OCI-LY1 (cell line): ENCODE measurements at regions not wholly inside any gene's neighbourhood (a gene's known extent, or its start where the extent isn't known, plus 50 kb on each side); places are given as distances from the start of the nearest gene placed in this dataset.

Experiments used
- H2AFZ ChIP-seq: fragments of 200-600 bp; sonication (generic), shearing (Covaris generic); 2 replicates; pipeline ENCODE4 v1.6.0; 2014; ENCODE audit warnings: antibody characterized with exemption, mild to moderate bottlenecking, low read length
- H3F3A ChIP-seq: fragments of 200-600 bp; sonication (generic), shearing (Covaris generic); 2 replicates; pipeline ENCODE4 v1.6.0; 2014; ENCODE audit warnings: mild to moderate bottlenecking, antibody characterized with exemption, low read length, moderate library complexity; ENCODE audit not compliant: insufficient read depth
- H3K27ac ChIP-seq: fragments of 200-600 bp; sonication (generic); 2 replicates; pipeline ENCODE4 v1.5.1; 2014; ENCODE audit warnings: low read length, mixed run types, mild to moderate bottlenecking, low read depth; ENCODE audit not compliant: poor library complexity, severe bottlenecking
- H3K27me3 ChIP-seq: fragments of 200-600 bp; sonication (generic); 2 replicates; pipeline ENCODE4 v1.6.0; 2014; ENCODE audit warnings: antibody characterized with exemption, mild to moderate bottlenecking, low read length, moderate library complexity; ENCODE audit not compliant: insufficient read depth
- H3K36me3 ChIP-seq: fragments of 200-600 bp; sonication (generic); 2 replicates; pipeline ENCODE4 v1.6.1; 2014; ENCODE audit warnings: mild to moderate bottlenecking, antibody characterized with exemption, low read length, moderate library complexity, mixed read lengths; ENCODE audit not compliant: insufficient read depth
- H3K4me1 ChIP-seq: fragments of 200-600 bp; sonication (generic); 2 replicates; pipeline ENCODE4 v1.5.1; 2014; ENCODE audit warnings: mild to moderate bottlenecking, low read length, moderate library complexity; ENCODE audit not compliant: insufficient read depth, severe bottlenecking
- H3K4me2 ChIP-seq: fragments of 200-600 bp; sonication (generic), shearing (Covaris generic); 2 replicates; pipeline ENCODE4 v1.6.1; 2014; ENCODE audit warnings: low read length
- H3K4me3 ChIP-seq: fragments of 200-600 bp; sonication (generic); 2 replicates; pipeline ENCODE4 v1.5.1; 2014; ENCODE audit warnings: low read length, low read depth, mild to moderate bottlenecking, mixed read lengths; ENCODE audit not compliant: poor library complexity, severe bottlenecking
- H3K79me2 ChIP-seq: fragments of 200-600 bp; shearing (Covaris generic); 2 replicates; pipeline ENCODE4 v1.6.1; 2016; ENCODE audit warnings: mixed run types, low read length, mixed read lengths; ENCODE audit not compliant: insufficient read depth
- H3K9ac ChIP-seq: fragments of 200-600 bp; sonication (generic), shearing (Covaris generic); 2 replicates; pipeline ENCODE4 v1.6.1; 2014; ENCODE audit warnings: mild to moderate bottlenecking, low read length, mixed read lengths
- H3K9me2 ChIP-seq: fragments of 200-600 bp; sonication (generic), shearing (Covaris generic); 2 replicates; pipeline ENCODE4 v1.6.1; 2014; ENCODE audit warnings: low read depth, mild to moderate bottlenecking, low read length, mixed read lengths
- H3K9me3 ChIP-seq: fragments of 200-600 bp; shearing (Covaris generic); 2 replicates; pipeline ENCODE4 v1.6.1; 2014; ENCODE audit warnings: low read length, mixed read lengths
- H4K20me1 ChIP-seq: fragments of 200-600 bp; sonication (generic), shearing (Covaris generic); 2 replicates; pipeline ENCODE4 v1.6.0; 2016; ENCODE audit warnings: mild to moderate bottlenecking, low read length; ENCODE audit not compliant: insufficient read depth
- EZH2 ChIP-seq: fragments of 200-600 bp; sonication (generic), shearing (Covaris generic); IDR thresholded peaks from 2 replicates; pipeline ENCODE4 v1.8.0; 2017; ENCODE audit warnings: borderline replicate concordance, mixed run types, mild to moderate bottlenecking, antibody characterized with exemption, low read length, moderate library complexity, mixed read lengths
- TF ChIP-seq, protein P1 (sequence below): fragments of 200-600 bp; sonication (generic), shearing (Covaris generic); IDR thresholded peaks from 2 replicates; pipeline ENCODE4 v1.5.1; 2017; ENCODE audit warnings: mild to moderate bottlenecking, antibody characterized with exemption, low read length, moderate library complexity, mixed read lengths

DNA sequence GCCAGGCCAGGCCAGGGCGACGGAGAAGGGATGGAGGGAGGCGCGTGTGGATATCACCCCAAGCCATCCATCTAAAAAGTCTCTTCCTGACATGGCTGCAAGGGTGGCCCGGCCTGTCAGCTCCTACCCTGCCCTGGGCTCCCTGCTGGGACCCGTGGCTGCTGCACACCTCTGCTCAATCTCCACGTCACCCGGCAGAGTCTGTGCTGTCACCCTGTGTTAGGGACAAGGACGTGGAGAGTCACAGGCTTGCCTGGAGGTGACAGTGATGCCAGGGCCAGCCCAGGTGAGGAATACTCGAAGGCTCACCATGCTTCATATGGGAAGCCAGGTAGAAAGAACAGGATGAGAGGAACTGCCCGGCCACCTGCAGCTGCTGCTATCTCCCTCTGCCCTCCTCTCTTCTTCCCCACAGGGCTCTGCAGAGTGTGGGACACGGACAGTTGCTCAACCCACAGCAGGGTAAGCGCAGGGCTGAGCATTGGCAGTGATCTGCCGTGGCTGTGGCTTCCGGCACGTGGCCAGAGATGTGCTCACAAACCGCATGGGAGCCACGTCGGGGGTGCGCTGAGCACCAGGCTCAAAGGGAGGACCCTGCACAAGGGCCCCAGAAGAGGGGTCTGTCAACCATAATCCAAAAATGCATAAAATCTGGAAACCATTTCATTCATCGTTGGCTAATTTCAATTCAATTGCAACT lies 214.3 kb downstream of the DLL1 start:
- Histone ChIP-seq H3K79me2 (no peaks in the 10 kb centered on the region), H3F3A (no peaks in the 10 kb centered on the region), H4K20me1 (no peaks in the 10 kb centered on the region), H3K4me1 (no peaks in the 10 kb centered on the region), H2AFZ (no peak overlapping the region), H3K27ac (no peak overlapping the region), H3K27me3 (no peaks in the 10 kb centered on the region), H3K4me2 (no peak overlapping the region), H3K9me3 (no peaks in the 10 kb centered on the region), H3K36me3 (no peaks in the 10 kb centered on the region), H3K9me2 (no peaks in the 10 kb centered on the region), H3K9ac (no peak overlapping the region), H3K4me3 (no peak overlapping the region)
- TF ChIP-seq, protein P1, sequence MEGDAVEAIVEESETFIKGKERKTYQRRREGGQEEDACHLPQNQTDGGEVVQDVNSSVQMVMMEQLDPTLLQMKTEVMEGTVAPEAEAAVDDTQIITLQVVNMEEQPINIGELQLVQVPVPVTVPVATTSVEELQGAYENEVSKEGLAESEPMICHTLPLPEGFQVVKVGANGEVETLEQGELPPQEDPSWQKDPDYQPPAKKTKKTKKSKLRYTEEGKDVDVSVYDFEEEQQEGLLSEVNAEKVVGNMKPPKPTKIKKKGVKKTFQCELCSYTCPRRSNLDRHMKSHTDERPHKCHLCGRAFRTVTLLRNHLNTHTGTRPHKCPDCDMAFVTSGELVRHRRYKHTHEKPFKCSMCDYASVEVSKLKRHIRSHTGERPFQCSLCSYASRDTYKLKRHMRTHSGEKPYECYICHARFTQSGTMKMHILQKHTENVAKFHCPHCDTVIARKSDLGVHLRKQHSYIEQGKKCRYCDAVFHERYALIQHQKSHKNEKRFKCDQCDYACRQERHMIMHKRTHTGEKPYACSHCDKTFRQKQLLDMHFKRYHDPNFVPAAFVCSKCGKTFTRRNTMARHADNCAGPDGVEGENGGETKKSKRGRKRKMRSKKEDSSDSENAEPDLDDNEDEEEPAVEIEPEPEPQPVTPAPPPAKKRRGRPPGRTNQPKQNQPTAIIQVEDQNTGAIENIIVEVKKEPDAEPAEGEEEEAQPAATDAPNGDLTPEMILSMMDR, result no peak

DNA sequence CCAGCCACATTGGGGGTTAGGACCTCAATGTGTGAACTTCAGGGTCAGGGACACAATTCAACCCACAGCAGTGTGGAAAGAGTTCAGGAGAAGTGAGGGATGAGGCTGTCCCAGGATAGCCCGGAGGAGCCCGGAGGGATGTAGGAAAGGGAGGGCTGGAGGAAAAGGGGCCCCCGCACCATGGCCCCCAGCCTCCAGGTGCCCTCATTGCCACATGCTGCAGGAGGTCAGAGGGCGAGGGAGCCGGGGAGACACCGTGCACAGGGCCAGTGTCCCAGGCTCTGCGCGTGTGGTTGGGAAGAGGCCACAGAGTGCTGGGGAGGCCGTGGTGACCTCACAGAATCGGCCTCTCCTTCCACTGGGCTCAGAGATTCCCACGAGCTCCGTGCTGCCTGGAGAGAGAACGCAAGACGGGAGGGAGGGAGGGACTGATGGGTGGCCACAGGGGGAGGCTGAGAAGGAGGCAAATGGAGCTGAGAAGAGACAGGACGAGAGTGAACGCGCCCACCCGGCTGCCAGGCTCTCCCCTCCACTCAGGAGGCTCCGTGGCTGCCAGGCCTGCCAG lies 215.1 kb downstream of the DLL1 start:
- H3K9me3 ChIP-seq, result no peaks in the 10 kb centered on the region

DNA sequence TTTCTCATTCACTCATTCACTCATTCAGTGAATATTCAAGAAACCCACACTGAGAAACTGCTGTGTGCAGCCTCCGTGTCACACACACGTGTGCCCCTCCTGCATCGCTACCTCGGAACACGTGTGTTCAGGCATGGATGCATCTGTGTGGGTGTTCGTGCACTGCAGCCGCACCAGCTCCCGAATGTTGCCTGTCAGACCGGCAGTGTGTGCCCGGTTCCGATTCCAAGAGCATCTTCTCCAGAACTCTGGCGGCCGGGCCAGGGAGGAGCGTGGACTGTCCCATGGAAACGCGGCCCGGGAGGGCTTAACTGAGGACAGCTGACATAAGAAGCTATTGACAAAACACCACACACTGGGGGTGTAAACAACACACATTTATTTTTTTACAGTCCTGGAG lies 216.0 kb downstream of the DLL1 start:
- no peaks in the 10 kb centered on the region for H4K20me1 ChIP-seq
- no peak overlapping the region for H3K9ac ChIP-seq
- no peaks in the 10 kb centered on the region for H3K4me1 ChIP-seq
- H3K27ac ChIP-seq, result no peak overlapping the region
- H3K79me2 ChIP-seq, result no peaks in the 10 kb centered on the region
- H3K27me3 ChIP-seq, result no peaks in the 10 kb centered on the region
- no peaks in the 10 kb centered on the region for H3K36me3 ChIP-seq
- no peaks in the 10 kb centered on the region for H3K9me3 ChIP-seq
- H3K9me2 ChIP-seq, result no peaks in the 10 kb centered on the region
- H3K4me3 ChIP-seq, result no peak overlapping the region
- no peak overlapping the region for H3K4me2 ChIP-seq
- no peaks in the 10 kb centered on the region for H3F3A ChIP-seq
- TF ChIP-seq EZH2, result no peak
- TF ChIP-seq, protein P1, result no peak
- H2AFZ ChIP-seq, result no peak overlapping the region

More for the DNA sequence above, 215.1 kb downstream of the DLL1 start:
- no peaks in the 10 kb centered on the region for H3K9me2 ChIP-seq
- H3K4me3 ChIP-seq, result no peak overlapping the region
- no peaks in the 10 kb centered on the region for H3K27me3 ChIP-seq
- H2AFZ ChIP-seq, result no peak overlapping the region
- TF ChIP-seq EZH2, result no peak
- TF ChIP-seq, protein P1, result no peak
- H3K36me3 ChIP-seq, result no peaks in the 10 kb centered on the region
- no peaks in the 10 kb centered on the region for H3K4me1 ChIP-seq
- no peak overlapping the region for H3K27ac ChIP-seq
- no peak overlapping the region for H3K9ac ChIP-seq
- no peaks in the 10 kb centered on the region for H3F3A ChIP-seq
- no peak overlapping the region for H3K4me2 ChIP-seq
- no peaks in the 10 kb centered on the region for H4K20me1 ChIP-seq
- no peaks in the 10 kb centered on the region for H3K79me2 ChIP-seq
